Midbrain (tissue), 1 donor: ENCODE measurements at regions not wholly inside any gene's neighbourhood (a gene's known extent, or its start where the extent isn't known, plus 50 kb on each side); places are given as distances from the start of the nearest gene placed in this dataset.
"Not testable (repeated sequence)": the region's sequence is repeated elsewhere in the genome, so short reads cannot be mapped to it uniquely, and the experiment has no call there.

Experiments used
- DNase-seq: peaks from one replicate; lab custom pipeline; 2025; lab: John Stamatoyannopoulos, UW

DNA sequence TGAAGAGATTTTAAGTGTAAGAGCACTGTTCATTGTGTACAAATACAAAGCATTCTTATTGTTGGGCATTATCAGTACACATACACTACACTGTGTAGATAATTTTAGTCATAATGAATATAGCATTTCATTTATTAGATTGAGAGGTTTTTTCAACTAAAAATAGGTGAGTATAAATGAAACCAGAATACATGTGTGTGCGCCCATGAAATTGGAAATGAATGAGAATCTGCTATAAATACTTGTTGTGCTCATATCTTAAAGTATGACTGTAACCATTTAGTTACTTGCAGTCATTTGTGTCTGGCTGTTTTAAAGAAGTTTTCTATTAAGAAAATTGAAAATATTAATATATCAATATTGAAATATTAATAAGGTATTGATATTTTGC lies 189.0 kb upstream of the MEF2C start:
- no peak for DNase-seq

DNA sequence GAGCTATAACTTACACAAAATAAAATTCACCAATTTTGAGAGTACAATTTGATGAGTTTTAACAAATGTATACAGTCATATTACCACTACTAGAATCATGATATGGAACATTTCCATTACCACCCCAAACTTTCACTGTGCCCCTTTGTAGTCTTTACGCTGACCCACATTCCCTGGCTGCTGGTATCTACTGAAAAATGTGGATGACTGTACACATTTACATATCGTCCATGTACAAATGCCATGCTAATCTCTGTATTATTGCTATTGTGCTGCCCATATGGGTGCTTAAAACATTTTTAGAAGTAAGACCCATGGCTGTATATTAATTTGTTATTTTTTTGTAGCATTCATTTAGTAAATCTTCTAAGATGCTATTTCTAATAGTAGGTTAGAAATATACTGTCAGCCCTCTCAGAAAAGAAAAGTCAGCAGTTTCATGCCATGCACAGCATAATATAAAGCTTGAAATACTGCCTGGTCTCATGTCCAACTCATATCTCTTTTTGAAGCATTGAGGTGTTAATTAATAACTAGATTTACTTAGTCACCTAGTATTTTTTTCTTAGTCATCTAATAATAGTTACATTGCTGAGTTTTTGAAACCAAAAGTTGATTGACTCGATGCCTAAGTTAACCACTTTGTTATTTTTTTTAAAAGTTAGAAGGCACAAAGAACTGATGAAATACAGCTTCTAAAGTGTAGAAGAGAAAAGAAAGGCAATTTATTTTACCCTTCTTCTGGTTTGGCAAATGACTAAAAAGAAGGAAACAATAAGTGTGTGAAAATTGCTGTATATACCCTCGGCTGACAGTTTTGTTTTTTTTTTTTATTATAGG lies 188.3 kb upstream of the MEF2C start:
- DNase-seq = no peak

DNA sequence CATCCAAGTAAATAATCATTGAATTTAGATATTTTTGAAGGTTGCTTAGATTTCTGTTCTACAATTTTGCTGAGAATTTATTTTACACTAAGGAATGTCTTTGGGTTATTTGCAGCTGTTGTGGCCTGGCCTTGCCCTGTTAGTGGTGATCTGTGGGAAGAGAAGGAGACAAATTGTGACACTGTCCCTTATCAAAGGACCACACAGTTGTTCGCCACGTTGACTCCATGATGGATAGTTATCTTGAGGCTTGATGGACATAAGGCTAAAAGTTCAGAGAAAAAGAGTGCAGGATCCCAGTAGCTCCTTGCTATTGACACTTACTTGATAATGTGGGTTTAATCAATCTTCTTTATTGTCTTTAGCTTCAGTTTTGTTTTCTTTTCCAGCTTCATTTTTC lies 186.6 kb upstream of the MEF2C start:
- no peak for DNase-seq

DNA sequence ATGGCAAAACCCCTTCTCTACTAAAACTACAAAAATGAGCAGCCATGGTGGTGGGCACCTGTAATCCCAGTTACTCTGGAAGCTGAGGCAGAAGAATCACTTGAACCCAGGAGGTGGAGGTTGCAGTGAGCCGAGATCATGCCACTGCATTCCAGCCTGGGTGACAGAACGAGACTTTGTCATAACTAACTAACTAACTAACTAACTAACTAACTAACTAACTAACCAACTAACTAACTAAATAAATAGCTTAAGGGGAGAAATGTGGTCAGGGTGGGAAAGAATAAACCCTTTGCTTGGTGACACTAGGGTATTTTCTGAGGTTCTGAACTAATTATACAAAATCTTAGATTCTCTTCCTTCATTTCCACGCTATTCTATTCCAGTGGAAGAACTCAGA lies 184.4 kb upstream of the MEF2C start:
- no peak for DNase-seq

GRCh38 chr5:89065919-89066318 lies 182.9 kb upstream of the MEF2C start:
- no peak for DNase-seq

- DNase-seq = no peak
Measured at GRCh38 chr5:89064736-89065135, 181.8 kb upstream of the MEF2C start.

DNA sequence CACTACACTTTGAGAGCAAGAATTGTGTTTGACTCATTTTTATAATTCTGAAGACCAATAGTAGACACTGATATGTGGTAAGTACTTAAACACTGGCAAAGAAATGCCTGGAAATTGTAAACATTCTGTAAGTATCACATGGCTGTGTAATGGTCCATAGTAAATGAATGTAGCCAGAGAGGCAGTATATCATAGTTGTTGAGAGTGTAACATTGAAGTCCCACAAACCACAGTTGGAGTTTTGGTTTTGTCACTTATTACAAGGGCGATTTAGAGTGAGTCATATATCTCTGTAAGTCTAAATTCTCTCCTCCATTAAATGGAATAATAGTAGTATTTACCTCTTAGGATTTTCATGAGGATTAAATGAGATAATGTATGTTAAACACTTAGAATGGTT lies 181.1 kb upstream of the MEF2C start:
- DNase-seq = no peak

DNA sequence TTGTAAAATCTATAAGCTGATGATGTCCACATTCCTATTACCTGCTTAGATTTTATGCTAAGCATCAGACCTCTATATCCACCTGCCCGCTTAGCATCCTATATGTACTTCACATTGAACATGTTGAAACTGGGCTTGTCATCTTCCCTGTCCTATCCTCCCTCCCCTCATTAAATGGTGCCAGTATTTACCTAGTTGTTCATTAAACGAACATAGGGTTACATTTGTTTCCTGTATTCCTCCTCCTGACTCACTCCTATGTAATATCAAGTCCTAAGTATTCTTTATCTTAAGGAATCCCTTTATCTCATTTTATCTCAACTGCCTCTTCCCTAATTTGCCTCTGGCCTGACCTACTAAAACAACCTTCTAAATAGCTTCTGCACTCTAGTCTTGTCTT lies 177.8 kb upstream of the MEF2C start:
- no peak for DNase-seq

DNA sequence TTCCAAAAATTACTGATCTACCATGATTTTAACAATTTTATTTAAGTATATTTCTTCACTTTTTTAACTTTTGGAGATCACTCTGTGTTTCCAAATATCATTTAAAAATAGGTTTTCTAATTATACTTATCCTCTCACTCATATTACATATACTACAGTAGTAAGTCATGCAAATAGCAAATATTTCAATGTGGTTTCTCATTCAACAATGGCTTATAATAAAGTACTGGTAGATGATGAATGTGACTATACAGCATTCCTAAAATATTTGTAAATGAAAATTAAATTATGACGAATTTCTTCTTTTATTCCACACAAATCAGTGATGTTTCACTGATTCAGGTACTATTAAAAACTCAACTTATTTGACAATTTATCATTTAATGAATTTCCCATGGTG lies 176.3 kb upstream of the MEF2C start:
- no peak for DNase-seq

- DNase-seq = no peak
Measured at GRCh38 chr5:89055695-89056085, 172.7 kb upstream of the MEF2C start.

- DNase-seq = no peak
Measured at GRCh38 chr5:89055015-89055694, 172.2 kb upstream of the MEF2C start.

- DNase-seq = no peak
Measured at GRCh38 chr5:89053547-89053946, 170.6 kb upstream of the MEF2C start.

GRCh38 chr5:89050062-89050461 lies 167.1 kb upstream of the MEF2C start:
- not testable (repeated sequence) for DNase-seq

GRCh38 chr5:89047571-89047970 lies 164.6 kb upstream of the MEF2C start:
- DNase-seq = no peak

- no peak for DNase-seq
Measured at GRCh38 chr5:89045216-89045615, 162.2 kb upstream of the MEF2C start.

DNA sequence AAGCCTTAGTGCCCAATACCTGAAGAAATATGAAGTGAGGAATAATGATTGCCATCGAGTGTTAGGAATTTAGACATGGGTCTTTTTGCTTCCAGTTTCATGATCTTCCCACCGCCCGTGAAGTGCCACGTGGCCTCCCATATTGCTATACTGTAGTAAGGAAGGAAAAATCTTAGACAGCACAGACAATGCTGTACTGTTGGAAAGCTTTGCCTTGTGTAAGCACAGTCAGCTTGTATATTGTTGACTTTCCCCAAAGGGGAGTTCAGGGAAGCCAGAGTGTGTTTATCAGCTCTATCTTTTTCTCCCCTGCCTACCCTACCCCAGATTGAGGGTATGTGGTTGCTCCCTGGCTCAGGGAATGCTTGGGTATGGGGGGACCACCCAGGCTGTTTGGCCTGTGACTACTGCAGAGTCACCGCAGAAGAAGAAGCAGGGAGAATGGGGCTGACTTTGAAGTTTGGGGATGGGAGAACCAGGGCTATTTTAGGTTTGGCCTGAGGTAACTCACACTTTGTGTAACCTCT lies 161.8 kb upstream of the MEF2C start:
- DNase-seq = no peak

- DNase-seq = no peak
Measured at GRCh38 chr5:89043676-89044075, 160.7 kb upstream of the MEF2C start.

- no peak for DNase-seq
Measured at GRCh38 chr5:89042746-89043145, 159.8 kb upstream of the MEF2C start.

- no peak for DNase-seq
Measured at GRCh38 chr5:89041976-89042375, 159.0 kb upstream of the MEF2C start.

GRCh38 chr5:89041249-89041779 lies 158.3 kb upstream of the MEF2C start:
- DNase-seq = no peak

GRCh38 chr5:89036704-89037489 lies 153.9 kb upstream of the MEF2C start:
- no peak for DNase-seq

DNA sequence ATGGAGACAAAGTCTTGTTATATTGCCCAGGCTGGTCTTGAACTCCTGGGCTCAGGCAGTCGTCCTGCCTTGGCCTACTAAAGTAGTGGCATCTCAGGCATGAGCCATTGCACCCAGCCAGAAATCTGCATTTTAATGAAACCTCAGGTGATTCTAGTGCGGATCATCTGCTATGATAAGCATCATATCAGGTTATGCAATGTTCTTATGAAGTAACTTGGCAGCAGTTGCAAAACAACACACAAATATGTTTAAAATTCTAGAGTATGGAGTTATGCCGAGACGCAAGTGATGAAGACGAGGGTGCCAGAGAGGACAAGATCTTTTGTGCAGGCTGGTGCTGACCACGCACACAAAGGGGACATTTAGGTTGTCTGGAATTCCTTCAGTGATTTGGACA lies 153.2 kb upstream of the MEF2C start:
- no peak for DNase-seq
